ENCODE measurements at regions not wholly inside any gene's neighbourhood (a gene's known extent, or its start where the extent isn't known, plus 50 kb on each side); places are given as distances from the start of the nearest gene placed in this dataset.

DNA sequence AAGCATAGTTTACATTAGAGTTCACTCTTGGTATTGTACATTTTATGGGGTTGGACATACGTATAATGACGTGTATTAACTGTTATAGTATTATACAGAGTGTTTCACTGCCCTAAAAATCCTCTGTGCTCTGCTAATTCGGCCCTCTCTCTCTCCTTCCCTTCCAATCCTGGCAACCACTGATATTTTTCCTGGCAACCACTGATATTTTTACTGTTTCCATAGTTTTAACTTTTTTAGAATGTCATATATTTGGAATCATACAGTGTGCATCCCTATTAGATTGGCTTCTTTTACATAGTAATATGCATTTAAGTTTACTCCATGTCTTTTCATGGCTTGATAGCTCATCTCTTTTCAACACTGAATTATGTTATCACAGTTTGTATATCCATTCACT, 526.7 kb downstream of the RIT2 start:
- DNase-seq (ENCODE audit: extremely low read depth in 1 of 2, low read depth in 1 of 2): no peak

DNA sequence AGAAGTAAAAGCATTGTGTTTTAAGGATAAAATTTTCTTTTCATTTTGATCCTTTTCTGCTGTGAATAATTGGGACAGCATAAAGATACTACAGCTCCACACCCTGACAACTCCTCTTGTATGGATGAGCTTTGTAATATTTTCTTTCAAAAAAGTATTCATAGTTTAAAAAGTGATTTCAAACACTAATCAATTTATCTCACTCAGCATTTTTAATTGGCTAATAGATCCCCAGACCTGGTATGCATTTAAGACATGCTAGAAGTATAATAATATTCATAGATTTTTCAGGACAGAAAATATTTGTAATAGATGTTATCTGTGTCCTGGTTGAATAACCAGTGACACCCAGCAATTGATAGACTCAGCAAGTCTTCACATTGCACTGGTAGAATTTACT, 510.7 kb downstream of the RIT2 start:
- DNase-seq (ENCODE audit: extremely low read depth in 1 of 2, low read depth in 1 of 2): no peak

DNA sequence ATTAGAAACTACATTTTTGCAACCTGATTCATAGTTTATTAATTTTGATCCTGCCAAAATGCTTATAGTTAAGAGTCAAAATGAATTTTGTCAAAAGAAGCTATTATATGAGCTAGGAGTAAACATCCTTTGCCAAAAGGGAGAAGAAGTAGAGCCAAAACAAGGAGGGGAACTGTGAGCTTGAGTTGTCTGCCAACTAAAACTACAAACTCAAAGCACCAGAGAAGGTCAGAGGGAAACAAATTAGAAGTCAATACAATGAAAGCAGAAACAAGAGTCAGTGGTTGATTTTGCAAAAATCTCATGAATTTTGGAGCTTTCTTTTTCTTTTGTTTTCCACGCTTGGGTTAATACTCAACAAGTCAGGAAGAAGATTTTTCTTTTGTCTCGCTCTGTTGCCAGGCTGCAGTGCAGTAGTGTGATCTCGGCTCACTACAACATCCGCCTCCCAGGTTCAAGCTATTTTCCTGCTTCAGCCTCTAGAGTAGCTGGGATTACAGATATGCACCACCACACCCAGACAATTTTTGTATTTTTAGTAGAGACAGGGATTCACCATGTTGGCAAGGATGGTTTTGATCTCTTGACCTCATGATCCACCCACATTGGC, 508.5 kb downstream of the RIT2 start:
- DNase-seq (ENCODE audit: extremely low read depth in 1 of 2, low read depth in 1 of 2): no peak

DNA sequence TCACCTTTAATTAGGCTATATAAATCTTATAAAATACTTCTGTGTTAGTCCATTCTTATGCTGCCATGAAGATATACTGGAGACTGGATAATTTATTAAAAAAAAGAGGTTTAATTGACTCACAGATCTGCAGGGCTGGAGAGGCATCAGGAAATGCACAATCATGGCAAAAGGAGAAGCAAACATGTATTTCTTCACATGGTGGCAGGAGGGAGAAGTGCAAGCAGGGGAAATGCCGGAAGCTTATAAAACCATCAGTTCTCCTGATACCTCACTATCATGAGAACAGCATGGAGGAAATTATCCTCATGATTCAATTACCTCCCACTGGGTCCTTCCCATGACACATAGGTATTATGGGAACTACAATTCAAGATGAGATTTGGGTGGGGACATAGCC, 504.4 kb downstream of the RIT2 start:
- DNase-seq (ENCODE audit: extremely low read depth in 1 of 2, low read depth in 1 of 2): no peak

DNA sequence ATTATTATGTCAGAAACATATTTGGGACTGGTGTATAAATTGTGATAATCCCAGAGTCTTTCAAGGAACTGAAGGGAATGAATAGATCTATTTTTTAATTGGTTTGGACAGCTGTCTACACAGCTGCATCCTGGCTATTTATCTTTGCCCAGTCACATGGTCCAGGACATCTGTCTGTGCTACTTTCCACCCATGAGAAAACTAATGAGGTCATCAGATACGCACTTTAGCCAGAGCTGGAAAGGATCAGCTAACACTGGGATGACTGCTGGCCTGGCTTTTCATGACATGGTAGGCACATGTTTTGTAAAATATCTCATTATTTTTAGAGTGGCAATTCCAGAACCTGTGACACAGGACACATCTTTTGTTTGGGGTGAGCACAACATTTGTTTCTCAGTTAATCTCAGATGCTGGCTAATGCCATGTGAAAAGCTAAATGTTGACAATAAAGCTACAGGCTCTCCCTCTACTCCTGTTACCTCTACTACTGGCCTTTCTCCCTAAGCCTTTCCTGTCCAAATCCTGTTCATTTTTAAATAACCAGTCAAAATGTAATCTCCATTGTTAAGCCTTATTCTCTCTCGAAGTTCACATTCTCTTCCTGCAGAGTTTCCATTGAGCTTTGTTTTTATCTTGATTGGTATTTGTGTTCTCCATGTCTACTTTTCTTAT, 500.7 kb downstream of the RIT2 start:
- no peak for DNase-seq (ENCODE audit: extremely low read depth in 1 of 2, low read depth in 1 of 2)

DNA sequence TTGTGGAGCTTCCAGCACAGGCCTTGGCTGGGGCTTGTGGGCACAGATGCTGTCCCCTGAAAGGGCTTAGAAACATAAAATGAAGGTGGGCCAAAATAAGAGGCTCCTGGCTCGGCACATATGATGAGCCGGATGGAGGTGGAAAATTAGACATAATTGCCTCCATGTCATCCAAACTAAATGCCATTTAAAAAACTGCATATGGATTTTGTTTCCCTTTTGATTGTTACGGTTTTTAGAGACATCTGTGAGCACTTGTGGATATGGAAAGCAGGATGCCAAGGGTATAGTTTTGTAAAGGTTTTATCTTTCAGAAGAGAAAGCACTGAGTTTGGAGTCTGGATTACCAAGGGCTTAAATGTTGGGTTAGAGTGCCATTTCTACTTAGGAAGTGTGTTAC, 498.3 kb downstream of the RIT2 start:
- no peak for DNase-seq (ENCODE audit: extremely low read depth in 1 of 2, low read depth in 1 of 2)

DNA sequence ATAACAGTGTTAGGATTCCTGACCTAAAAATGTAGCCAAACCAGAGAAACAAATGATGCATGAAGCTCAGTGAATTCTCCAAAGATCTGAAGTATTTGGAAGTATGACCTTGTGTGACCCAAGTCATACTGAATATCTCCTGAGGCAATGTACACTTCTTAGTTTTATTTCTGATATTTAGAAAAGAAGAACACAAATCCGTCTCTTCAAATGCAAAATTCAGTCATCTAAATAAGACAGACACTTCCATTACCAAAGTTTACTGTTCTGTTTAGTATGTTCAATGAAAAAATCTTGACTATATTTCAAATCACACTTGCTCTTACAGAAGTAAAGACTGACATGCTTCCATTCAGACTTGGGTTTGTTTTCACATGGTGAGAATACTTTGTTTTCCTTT, 495.7 kb downstream of the RIT2 start:
- DNase-seq (ENCODE audit: extremely low read depth in 1 of 2, low read depth in 1 of 2): no peak

DNA sequence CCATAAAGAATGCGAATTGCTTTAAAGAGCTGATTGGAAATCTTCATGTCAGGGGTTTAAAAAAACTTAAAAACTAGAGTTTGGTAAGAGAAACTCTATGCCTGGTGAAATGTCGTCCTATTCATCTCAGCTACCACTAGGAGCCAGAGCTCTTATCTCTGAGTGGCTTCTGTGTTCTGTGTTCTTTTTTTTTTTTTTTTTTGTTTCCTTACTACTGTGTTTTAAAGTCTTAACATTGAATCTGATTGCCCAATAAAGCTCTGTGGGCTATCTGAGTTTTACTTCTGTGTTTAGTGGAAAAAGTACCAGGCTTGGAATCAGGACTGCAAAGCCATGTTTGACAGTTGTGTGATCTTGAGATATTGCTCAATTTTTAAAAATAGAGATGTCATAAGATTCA, 494.8 kb downstream of the RIT2 start:
- DNase-seq (ENCODE audit: extremely low read depth in 1 of 2, low read depth in 1 of 2): no peak

DNA sequence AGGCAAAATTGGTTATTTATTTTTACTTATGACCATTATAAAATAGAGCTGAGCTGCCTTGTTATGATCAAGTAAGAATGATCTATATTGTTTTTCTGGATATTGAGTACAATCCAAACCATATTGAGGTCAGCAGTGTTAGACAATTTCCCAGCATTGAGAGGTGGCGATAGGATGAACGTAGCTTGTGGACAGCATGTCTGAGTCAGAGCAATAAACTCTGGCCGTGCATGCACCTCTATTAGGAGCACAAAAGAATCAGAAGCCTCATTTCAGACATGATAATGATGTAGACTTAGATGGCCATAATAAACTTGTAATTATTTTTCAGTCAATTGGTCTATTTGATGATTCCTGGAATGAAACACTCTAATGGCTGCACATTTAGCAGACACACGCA, 491.6 kb downstream of the RIT2 start:
- DNase-seq (ENCODE audit: extremely low read depth in 1 of 2, low read depth in 1 of 2): no peak

DNA sequence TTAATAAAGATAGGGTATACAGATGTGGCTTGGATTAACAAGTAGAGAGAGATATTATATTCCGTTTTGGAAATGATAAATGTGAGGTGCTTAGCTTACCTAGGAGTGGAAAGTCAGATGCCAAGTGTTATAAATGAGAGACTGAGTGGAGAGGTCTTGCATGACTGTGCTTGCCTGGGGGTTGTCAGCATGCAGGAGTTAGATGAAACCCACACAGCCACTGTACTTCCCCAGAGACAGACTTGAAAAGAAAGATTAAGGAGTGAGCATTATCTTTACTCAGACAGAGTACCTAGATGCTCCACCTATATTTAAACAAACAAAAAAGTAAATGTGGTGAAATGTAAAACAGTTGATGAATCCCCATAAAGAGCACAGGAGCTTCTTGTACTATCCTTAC, 482.7 kb downstream of the RIT2 start:
- DNase-seq (ENCODE audit: extremely low read depth in 1 of 2, low read depth in 1 of 2): no peak

DNA sequence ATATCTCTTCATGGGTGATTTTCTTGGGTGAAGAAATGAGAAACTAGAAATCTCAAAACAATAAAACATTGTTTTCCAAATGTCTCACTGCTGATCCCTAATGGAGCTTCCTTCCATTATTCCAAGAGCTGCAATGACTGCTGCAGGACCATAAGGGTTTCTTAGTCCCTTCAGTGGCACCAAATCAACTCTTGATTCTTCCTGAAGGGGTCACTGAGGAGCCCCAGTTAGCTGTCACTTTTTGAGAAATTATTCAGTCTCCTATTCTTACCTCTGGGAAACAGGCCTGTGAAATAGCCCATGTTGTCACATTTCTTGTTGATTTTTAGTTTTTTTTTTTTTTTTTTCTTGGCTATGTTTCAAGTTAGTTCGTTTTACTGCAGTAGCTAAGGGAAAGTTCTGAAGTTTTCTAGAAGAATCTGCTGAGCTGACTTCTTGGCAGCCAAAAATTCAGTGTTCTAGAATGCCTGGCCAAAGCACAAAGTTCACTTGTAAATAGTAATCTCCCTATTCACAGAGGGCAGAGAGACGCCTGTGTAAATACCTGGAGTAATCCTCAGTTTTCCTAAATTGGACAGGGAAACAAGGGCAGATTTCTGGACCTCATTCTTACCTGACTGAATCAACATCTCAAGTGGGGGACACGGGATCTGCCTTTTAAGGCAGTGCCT, 480.0 kb downstream of the RIT2 start:
- no peak for DNase-seq (ENCODE audit: extremely low read depth in 1 of 2, low read depth in 1 of 2)

DNA sequence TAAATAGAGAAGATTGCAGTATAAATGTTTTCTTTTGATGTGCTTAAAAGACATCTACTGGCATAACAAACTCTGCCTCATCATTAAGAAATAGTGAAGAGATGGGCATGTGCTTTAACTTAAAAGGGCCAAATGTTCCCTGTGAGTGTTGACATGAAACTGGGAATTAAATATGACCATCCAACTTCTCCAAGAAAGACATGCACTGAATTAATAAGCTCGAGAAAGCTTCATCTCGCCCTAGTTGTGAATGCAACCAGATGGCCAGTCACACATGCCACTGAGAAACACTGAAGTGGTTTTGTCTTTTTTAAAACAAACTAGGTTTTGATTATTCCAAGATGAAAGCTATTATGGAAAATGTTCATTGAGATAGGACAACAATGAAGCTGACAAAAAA, 479.2 kb downstream of the RIT2 start:
- DNase-seq (ENCODE audit: extremely low read depth in 1 of 2, low read depth in 1 of 2): no peak

DNA sequence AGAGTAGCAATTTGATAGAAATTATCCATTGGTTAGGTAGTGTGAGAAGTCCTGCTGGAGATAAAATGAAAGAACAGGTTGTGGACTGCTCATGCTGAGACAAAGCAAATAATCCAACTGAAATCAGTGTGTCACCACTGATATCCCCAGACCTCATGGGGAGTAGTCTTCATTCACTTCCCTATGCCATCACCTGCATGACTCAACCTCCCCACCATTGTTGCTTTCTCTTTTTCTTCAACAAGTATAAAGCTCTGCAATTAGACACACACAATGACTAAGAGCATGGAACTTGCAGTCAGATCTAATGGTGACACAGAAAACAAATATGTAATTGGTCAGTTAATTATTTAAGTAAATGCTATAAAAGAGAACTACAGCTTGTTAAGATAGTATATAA, 475.3 kb downstream of the RIT2 start:
- DNase-seq (ENCODE audit: extremely low read depth in 1 of 2, low read depth in 1 of 2): no peak

DNA sequence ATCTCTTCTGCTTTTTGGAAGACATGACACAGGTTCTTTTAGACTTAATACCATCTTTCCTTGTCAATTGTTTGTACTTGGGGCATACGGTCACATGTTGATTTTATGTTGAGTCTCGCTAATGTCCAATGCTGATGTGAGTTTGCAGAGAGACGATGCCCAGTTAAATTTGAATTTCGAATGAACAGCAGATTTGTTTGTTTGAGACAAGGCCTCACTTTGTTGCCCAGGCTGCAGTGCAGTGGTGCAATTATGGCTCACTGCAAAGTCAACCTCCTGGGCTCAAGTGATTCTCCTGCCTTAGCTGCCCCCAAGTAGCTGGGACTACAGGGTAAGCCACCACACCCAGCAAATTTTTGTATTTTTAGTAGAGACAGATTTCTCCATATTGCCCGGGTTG, 473.5 kb downstream of the RIT2 start:
- DNase-seq (ENCODE audit: extremely low read depth in 1 of 2, low read depth in 1 of 2): no peak

DNA sequence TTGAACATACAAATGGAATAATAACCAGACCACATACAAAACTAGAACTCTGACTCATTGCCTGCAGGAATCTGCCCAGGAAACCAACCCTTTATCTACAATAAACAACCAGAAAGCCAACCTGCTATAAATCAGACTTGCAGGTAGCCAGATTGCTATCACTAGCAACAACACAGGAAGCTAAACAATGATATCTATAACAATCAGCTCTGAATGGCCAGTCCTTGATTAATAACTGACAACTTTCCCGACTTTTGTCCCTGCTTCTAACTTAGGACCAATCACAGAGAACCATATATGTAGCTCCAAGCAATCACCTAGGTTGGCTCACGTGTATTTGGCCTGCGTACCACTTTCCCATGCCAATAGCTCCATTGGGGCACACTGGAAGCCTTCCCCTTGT, 470.8 kb downstream of the RIT2 start:
- no peak for DNase-seq (ENCODE audit: extremely low read depth in 1 of 2, low read depth in 1 of 2)

DNA sequence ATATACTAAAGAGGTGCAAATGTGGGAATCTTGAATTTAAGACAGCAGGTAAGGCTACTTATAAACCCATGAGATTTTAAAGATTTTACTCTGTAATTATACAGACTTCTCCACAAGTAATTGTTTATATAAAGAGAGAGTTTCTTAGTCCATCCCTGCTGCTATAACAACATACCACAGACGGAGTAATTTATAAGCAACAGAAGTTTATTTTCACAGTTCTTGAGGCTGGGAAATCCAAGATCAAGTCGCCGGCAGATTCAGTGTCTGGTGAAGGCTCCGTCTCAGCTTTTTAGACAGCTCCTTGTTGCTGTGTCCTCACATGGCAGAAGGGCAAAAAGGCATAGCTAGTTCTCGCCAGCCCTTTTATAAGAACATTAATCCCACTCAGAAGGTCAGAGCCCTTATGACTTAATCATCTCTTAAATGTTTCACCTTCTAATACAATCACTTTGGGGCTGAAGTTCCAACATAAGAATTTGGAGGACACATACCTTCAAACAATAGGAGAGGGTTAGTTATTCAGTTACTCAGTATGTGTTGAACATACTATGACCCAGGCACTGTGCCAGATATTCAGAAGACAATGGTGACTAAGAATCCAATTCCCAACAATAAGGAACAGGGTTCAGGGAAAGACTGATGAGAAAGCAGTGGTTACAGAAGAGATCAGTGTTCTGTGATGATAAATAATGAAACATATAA, 466.0 kb downstream of the RIT2 start:
- DNase-seq (ENCODE audit: extremely low read depth in 1 of 2, low read depth in 1 of 2): no peak

DNA sequence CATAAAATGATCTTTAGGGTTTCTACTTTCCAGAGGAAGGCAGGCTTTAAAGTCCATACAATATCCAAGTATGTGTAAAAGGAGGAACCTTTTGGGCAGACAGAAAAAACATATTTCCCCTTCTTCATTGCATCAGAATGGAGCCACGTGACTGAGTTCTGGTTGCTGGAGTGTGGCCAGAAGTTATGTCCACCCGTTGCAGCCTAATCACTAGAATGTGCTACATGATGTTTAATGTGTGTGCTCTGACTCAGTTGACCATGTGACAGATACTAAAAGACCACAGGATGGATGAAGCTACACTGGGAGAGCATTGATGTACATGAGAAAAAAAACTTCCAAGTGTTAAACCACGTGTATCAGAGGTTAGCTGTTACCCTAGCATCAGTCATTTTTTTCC, 460.9 kb downstream of the RIT2 start:
- DNase-seq (ENCODE audit: extremely low read depth in 1 of 2, low read depth in 1 of 2): no peak

DNA sequence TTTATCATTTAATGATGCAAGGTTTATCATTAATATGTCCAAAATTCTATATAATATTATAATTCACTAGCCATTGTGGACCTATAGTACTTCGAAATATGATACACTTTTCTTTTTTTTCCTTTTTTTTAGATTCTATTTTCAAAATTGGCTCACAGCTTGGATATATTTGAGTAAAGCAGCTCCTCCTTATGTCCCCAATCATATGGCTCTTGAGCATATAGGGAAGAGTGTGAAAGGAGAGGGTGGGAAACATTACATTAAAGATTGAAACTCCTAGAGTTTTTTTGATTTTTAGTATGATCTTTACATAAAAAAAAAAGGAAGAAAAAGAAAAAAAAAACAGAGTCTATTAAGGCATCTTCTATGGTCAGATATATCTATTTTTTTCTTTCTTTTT, 457.9 kb downstream of the RIT2 start:
- no peak for DNase-seq (ENCODE audit: extremely low read depth in 1 of 2, low read depth in 1 of 2)

DNA sequence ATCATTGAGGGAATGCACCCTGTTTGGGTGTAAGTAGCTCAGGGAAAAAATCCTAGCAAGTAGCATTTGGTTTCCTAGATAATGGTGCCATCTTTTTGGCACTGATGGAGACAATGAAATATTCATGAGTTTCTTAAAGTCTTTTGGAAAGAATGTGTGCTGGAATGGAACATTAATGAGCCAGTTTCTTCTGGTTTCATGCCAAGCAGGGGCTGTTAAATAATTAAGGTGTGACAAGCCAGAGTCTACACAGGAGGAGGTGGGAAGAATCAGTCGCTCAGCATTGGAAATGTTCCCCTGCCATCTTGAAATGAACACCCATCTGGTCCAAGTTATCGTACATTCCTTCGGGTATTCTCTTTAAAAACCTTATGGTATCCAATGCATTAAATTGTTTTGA, 457.3 kb downstream of the RIT2 start:
- DNase-seq (ENCODE audit: extremely low read depth in 1 of 2, low read depth in 1 of 2): no peak

DNA sequence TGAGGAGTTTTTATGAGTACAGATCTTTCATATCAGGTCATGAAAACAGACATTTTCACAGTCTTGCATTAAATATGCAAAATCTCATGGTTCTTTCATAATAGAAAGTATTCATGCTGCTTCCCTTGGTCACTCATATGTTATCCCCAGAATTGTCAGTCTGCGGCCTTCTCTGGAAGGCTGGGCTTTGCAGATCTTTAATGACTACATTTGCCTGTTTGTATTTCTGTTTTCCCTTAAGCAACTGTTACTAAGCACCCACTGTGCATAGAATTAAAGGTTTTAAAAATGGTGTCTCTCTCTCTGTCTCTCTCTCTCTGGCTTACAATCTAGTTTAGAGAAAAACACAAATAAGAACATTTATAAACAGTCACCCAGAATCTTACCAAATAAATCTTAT, 456.3 kb downstream of the RIT2 start:
- DNase-seq (ENCODE audit: extremely low read depth in 1 of 2, low read depth in 1 of 2): no peak

DNA sequence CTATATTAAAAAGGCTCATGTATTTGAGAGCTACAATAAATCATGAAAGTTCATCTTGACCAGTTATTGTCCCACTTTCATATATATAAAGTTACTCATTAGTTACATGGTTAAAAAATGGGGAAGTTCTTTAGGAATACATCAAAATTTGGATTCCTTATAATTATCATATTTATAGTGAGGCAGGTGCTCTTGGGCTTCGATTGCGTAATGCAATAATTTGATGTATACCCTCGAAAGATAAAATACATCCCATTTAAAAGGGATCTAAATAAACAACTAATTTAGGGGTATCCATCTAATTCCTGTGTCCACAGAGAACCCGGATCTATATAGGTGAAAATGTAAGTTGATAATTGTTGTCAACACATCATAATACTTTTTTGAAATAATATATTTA, 444.6 kb downstream of the RIT2 start:
- DNase-seq (ENCODE audit: extremely low read depth in 1 of 2, low read depth in 1 of 2): no peak

DNA sequence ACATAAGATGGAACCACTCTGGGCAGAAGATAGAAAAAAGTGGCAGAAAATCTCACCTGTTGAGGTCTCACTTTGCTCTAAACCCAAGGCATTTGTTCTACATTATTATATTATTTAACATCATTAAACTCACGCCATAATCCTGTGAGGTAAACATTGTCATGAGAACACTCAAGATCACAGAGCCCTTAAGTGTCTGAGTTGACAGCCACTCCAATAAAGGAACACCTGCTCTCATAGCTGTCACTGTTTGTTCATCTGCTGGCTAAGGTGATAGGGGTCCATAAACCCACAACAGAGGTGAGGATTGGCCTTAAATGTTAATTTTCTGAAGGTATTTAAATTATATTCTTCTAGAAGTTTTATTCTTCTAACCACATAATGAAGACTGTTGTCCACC, 439.7 kb downstream of the RIT2 start:
- no peak for DNase-seq (ENCODE audit: extremely low read depth in 1 of 2, low read depth in 1 of 2)
